ENCODE measurements at regions not wholly inside any gene's neighbourhood (a gene's known extent, or its start where the extent isn't known, plus 50 kb on each side); places are given as distances from the start of the nearest gene placed in this dataset.

DNA sequence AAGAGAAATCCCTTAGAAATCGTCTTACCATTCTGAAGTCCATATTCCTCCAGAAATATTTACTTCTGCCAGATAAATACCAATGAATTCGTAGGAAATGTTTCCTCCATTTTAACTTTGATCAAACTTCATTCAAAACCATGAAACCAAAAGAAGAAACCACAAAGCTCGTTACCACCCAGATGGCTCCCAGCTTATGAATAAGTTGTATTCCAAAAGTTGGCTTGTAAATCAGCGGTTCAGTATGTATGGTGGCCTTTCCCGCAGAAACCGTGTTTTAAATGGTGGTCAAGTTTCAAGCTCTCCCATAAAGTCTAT is 73.6 kb upstream of the RIPOR2 start (continued):
- TF ChIP-seq RCOR1 (IDR thresholded peaks at IDR 0.05; ENCODE audit: insufficient replicate concordance, low read length) (no peak), MAFK (IDR thresholded peaks at IDR 0.05; ENCODE audit: low read depth, low read length) (no peak)

DNA sequence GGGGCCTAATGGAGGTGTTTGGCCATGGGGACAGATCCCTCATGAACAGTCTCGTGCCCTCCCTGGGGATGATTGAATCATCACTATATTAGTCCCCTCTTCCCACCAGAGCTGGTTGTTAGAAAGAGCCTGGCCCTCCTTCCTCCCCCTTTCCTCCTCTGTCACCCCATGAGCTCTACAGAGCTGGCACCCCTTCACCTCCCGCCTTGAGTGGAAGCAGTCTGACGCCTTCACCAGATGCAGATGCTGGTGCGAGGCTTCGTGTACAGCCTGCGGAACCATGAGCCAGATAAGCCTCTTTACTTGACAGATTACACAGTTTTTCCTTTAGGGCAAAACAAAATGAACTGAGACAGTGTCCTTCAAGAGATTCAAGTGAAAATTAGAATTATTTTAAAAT is 74.4 kb upstream of the RIPOR2 start:
- H3K23ac ChIP-seq (ENCODE audit: low read depth, low read length): 0 out of 2 replicates have a peak overlapping the region, but pooled peaks have one; percentile 40
- POLR2A ChIA-PET (ENCODE audit: unreplicated experiment): no interaction called here
- TF ChIP-seq FOS (IDR thresholded peaks at IDR 0.05; ENCODE audit: low read depth, low read length) (no peak), CHD1 (IDR thresholded peaks at IDR 0.05; ENCODE audit: low read depth, low read length) (no peak), RAD21 (IDR thresholded peaks at IDR 0.05; ENCODE audit: low read length) (no peak), MAZ (IDR thresholded peaks at IDR 0.05; ENCODE audit: borderline replicate concordance, low read depth, low read length) (no peak), CEBPB (IDR thresholded peaks at IDR 0.05; ENCODE audit: low read depth, low read length) (no peak), MAFK (IDR thresholded peaks at IDR 0.05; ENCODE audit: low read depth, low read length) (no peak), MXI1 (IDR thresholded peaks at IDR 0.05; ENCODE audit: borderline replicate concordance, low read depth, low read length) (no peak), RCOR1 (IDR thresholded peaks at IDR 0.05; ENCODE audit: insufficient replicate concordance, low read length) (no peak), RFX5 (IDR thresholded peaks at IDR 0.05; ENCODE audit: low read depth, low read length) (no peak), BHLHE40 (IDR thresholded peaks at IDR 0.05; ENCODE audit: low read depth, low read length) (no peak), SMC3 (IDR thresholded peaks at IDR 0.05; ENCODE audit: low read depth, low read length) (no peak)
- TF ChIP-seq, protein P1, sequence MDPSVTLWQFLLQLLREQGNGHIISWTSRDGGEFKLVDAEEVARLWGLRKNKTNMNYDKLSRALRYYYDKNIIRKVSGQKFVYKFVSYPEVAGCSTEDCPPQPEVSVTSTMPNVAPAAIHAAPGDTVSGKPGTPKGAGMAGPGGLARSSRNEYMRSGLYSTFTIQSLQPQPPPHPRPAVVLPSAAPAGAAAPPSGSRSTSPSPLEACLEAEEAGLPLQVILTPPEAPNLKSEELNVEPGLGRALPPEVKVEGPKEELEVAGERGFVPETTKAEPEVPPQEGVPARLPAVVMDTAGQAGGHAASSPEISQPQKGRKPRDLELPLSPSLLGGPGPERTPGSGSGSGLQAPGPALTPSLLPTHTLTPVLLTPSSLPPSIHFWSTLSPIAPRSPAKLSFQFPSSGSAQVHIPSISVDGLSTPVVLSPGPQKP (IDR thresholded peaks at IDR 0.05; ENCODE audit: borderline replicate concordance, low read depth, low read length): no peak
- TF ChIP-seq, protein P2, sequence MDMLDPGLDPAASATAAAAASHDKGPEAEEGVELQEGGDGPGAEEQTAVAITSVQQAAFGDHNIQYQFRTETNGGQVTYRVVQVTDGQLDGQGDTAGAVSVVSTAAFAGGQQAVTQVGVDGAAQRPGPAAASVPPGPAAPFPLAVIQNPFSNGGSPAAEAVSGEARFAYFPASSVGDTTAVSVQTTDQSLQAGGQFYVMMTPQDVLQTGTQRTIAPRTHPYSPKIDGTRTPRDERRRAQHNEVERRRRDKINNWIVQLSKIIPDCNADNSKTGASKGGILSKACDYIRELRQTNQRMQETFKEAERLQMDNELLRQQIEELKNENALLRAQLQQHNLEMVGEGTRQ (IDR thresholded peaks at IDR 0.05; ENCODE audit: low read depth, low read length): no peak
- TF ChIP-seq, protein P3, sequence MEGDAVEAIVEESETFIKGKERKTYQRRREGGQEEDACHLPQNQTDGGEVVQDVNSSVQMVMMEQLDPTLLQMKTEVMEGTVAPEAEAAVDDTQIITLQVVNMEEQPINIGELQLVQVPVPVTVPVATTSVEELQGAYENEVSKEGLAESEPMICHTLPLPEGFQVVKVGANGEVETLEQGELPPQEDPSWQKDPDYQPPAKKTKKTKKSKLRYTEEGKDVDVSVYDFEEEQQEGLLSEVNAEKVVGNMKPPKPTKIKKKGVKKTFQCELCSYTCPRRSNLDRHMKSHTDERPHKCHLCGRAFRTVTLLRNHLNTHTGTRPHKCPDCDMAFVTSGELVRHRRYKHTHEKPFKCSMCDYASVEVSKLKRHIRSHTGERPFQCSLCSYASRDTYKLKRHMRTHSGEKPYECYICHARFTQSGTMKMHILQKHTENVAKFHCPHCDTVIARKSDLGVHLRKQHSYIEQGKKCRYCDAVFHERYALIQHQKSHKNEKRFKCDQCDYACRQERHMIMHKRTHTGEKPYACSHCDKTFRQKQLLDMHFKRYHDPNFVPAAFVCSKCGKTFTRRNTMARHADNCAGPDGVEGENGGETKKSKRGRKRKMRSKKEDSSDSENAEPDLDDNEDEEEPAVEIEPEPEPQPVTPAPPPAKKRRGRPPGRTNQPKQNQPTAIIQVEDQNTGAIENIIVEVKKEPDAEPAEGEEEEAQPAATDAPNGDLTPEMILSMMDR (conservative IDR thresholded peaks at IDR 0.05; ENCODE audit: low read depth, low read length): no peak

More for the DNA sequence above, 74.4 kb upstream of the RIPOR2 start:
- Histone ChIP-seq H3K27me3 (ENCODE audit: control insufficient read depth, insufficient read depth, low read length) (no peaks in the 10 kb centered on the region), H2BK15ac (ENCODE audit: low read depth, low read length) (peak overlapping the region; percentile 99; the same call in 2 of the 3 replicates), H2BK120ac (ENCODE audit: low read depth, low read length) (peak overlapping the region; percentile 88), H3K79me1 (ENCODE audit: low read depth in 1 of 2, low read length in 2 of 2) (no peaks in the 10 kb centered on the region), H4K91ac (ENCODE audit: insufficient read depth, low read depth, low read length) (peak overlapping the region; percentile 61), H2AK5ac (ENCODE audit: low read depth, low read length) (peak overlapping the region; percentile 93), H3K4me1 (ENCODE audit: control insufficient read depth, insufficient read depth, low read length) (peaks cover 26% of the 10 kb centered on the region), H3K36me3 (ENCODE audit: control insufficient read depth, insufficient read depth, low read length) (no peaks in the 10 kb centered on the region), H4K5ac (ENCODE audit: low read depth, low read length) (peak overlapping the region; percentile 91), H3K27ac (ENCODE audit: insufficient read depth, low read length) (peak overlapping the region; percentile 83), H4K20me1 (ENCODE audit: insufficient read depth, low read length) (no peaks in the 10 kb centered on the region), H4K8ac (ENCODE audit: low read depth in 2 of 2, low read length in 2 of 2) (peak overlapping the region; percentile 21 to 60; a peak in 2 of 4 replicates), H3K14ac (replicated peaks; ENCODE audit: low read depth, low read length) (peak overlapping the region; percentile 60; the same call in 1 of the 2 replicates), H2BK20ac (ENCODE audit: low read depth, low read length) (peak overlapping the region; percentile 92), H2AK9ac (replicated peaks; ENCODE audit: low read depth, low read length, poor library complexity) (no peak overlapping the region), H3K9me1 (ENCODE audit: insufficient read depth, low read length) (peaks cover 14% of the 10 kb centered on the region), H3K4ac (ENCODE audit: low read depth, low read length) (peak overlapping the region; percentile 86), H3K18ac (ENCODE audit: low read depth, low read length) (peak overlapping the region; percentile 91), H2AFZ (replicated peaks; ENCODE audit: low read length, poor library complexity) (peak overlapping the region; percentile 45), H3K56ac (ENCODE audit: extremely low read depth, insufficient read depth, low read length) (no peak overlapping the region), H2BK5ac (ENCODE audit: low read depth, low read length, poor library complexity, severe bottlenecking) (peak overlapping the region; percentile 87), H3K9ac (ENCODE audit: low read depth, low read length) (no peak overlapping the region), H3K4me2 (ENCODE audit: low read depth, low read length) (no peak overlapping the region), H3K9me3 (ENCODE audit: control insufficient read depth, insufficient read depth, low read length) (no peaks in the 10 kb centered on the region), H3K4me3 (ENCODE audit: insufficient read depth, low read depth, low read length) (no peak overlapping the region)
- DNase-seq (no peak), ATAC-seq (ENCODE audit: low read depth) (no peak)
- WGBS, 2 experiments (ENCODE audit: extremely low coverage in 2 of 2, insufficient read length in 1 of 2): 100% methylated on average over 1 of the region's 6 CpGs; no CpG with 5 or more reads in 1 of the 2 experiments
- dilution Hi-C loops (cut with HindIII; ENCODE audit: low sequenced_read_pairs, unreplicated experiment): no loop called here
- CTCF ChIA-PET: interaction anchor here (1.7 kb wide), 1 partner anchor 60 kb away, joined by 3 read pairs; no protein-coding TSS in a partner anchor
- in situ Hi-C loops (cut with MboI; ENCODE audit: low sequenced_read_pairs): no loop called here
- intact Hi-C loops (cut with micrococcal nuclease): loop anchor here (5.0 kb wide), 2 partner anchors 233 to 288 kb away; no protein-coding TSS in a partner anchor
- no TSS peak for BruUV-seq (replicated peaks)

All from IMR-90 (cell line).